ENCODE measurements at regions not wholly inside any gene's neighbourhood (a gene's known extent, or its start where the extent isn't known, plus 50 kb on each side); places are given as distances from the start of the nearest gene placed in this dataset.
"Not testable (repeated sequence)": the region's sequence is repeated elsewhere in the genome, so short reads cannot be mapped to it uniquely, and the experiment has no call there.

GRCh38 chr7:81141257-81142205 lies 222.7 kb upstream of the SEMA3C start:
- TF ChIP-seq CTCF (conservative IDR thresholded peaks at IDR 0.05 in 1 of 2, IDR thresholded peaks at IDR 0.05 in 1 of 2; ENCODE audit: low read depth in 1 of 2, low read length in 2 of 2); EZH2 (IDR thresholded peaks at IDR 0.05; ENCODE audit: low read length, missing control alignments): not testable (repeated sequence)

Measured in fibroblast of lung (primary cell).